ENCODE measurements at regions not wholly inside any gene's neighbourhood (a gene's known extent, or its start where the extent isn't known, plus 50 kb on each side); places are given as distances from the start of the nearest gene placed in this dataset.

DNA sequence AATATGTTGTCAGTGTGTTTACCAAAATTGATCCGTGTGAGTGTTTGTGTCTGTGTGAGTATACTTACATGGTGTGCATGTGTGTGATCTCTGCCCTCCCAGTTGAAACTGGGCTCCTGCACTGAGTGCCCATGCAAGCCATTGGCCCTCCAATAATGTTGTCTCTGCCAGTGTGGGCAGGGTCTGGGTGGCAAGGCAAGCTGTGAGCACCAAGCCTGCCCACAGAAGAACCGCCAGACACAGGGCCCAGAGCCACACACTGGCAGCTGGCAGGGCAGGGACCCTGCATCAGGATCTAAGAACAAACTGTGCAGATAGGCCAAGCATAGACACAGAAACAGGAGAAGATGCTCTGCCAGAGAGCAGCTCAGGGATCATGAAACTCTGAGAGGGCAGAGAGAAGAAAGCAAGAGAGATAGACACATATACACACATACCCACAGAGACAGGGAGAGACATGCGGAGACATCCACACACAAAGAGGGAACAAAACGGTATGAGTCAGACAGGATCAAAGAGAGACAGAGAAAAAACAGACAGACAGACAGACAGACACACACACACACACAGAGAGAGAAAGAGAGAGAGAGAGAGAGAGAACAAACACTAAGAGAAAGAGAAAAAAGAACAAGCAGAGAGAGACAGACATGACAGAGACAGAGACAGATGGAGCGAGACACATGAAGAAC is 555.0 kb downstream of the MID1IP1 start:
- DNase-seq, result no peak

DNA sequence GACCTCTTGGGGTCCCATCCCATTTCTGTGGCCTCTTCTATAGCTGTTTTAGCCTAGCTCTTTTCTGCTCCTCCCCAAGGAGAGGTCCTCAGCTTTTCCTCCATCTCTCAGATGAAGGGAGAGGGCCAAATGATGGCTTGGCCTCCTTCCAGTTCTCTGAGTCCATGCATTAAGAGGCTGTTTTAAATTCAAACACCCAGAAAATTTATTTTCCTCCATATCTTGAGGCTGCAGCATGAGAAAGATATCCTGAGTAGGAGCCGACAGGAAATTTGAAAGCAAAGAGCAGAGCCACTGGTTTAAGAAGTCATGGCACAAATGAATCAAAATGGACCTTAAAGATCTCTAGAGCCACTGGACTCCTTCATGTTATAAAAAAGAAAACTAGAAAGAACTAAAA is 558.8 kb downstream of the MID1IP1 start:
- no peak for DNase-seq

DNA sequence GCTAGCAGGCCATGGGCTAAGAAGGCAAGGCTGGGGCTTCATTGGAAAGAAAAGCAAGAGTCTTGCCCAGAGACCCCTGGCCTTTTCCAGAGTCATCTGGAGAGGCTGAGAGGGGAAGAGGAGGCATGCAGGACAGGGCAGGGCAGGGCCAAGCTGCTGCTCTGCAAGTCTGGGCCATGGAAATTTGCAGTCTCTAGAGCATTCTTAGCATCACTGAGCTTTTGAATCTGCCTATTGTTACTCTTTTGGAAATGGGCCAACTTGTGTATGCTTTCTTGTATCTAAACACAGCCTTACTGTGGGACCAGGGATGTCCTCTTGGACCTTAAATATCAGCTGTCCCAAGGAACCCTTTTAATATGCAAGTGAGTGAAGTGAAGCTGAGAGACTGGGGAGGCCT is 560.5 kb downstream of the MID1IP1 start:
- DNase-seq, result peak; percentile 74 to 83

DNA sequence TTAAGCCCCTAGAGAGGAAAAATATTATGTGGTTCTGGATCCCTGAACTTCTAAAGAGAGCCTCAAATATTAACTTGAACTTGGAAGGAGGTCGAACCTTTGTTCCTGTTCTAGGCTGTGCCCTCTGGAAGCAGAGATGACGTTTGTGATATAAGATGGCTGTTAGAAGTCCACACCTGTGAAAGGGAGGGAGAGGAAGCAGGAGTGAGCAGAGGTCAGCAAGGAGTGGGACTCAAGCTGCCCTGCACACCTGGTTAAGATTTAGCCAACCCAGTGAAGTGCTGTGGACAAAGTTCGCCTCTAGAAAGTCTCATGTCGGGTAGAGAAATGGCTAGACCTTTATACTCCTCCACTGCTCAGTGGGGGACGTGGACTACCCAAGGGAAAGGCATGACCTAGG is 566.2 kb downstream of the MID1IP1 start:
- no peak for DNase-seq

DNA sequence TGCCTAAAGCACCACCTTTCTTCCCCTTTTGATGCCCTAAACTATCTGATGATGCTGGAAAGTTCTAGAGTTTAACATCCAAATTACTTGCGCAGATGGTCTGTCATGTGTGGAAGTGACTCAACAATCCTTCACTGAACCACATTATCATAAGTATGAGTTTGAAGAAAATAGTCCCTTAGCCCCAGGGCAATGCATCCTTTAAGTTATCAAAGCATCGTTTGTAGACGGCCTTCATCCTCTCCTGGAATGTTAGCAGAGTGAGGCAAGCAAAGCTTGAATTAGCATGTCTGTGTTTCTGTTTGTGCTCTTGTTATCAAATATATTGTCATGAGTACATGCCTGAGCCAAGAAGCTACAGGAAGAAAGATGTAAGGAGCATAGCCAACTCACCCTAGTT is 570.9 kb downstream of the MID1IP1 start:
- no peak for DNase-seq

DNA sequence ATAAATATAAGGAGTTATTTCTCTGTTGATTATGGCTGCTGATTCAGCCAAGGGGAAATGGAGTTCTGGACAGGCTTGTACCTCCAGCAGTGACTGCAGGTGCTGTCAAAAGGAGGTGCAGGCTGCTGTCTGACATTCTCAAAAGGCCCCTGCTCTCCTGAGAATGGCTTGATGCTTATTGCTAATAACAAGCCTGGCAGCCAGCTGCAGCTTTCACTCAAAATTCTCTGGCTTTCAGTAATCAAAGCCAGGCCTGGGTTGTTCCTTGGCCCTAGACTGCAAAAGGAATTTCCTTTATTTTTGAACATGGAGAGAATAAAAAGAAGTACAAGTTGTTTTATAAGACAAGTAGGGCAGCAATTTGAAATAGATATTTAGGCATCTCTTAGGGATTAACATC is 575.9 kb downstream of the MID1IP1 start:
- DNase-seq, result no peak

DNA sequence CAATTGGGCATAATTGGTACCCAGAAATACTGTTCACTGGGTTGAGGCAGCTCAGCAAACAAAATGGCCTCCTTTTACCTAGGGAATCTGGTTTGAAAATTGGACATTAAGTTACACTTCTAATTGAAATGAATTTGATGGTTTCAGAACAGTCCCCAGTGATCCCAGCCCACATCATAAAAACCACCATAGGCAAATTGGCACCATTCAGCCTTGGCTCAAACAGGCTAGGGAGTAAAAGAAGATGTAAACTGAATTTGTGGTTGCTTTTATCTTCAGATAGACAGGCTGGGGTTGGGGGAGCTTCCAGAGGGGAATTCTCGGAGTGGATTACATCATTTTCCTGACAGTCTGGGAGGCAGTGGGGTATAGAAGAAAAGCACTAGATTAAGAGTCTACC is 576.5 kb downstream of the MID1IP1 start:
- DNase-seq, result peak; percentile 36 to 64

DNA sequence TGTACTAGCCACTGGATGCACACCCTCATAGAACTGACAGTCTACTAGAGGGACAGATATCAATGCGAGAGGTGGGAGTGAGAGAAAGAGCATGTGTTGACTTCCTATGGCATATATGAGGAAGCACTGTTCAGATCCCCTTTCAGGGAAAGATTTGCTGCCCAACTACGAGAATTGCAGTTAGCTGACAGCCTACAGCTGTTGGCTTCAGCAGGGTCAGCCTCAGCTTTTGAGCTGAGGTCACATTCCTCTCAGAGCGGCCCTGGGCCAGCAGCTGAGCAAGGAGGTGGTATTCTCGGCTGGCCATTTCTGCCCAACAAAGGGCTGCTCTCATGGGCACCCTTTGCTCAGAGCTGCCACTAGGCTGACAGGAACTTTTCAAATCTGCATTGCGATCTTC is 580.2 kb downstream of the MID1IP1 start:
- no peak for DNase-seq

DNA sequence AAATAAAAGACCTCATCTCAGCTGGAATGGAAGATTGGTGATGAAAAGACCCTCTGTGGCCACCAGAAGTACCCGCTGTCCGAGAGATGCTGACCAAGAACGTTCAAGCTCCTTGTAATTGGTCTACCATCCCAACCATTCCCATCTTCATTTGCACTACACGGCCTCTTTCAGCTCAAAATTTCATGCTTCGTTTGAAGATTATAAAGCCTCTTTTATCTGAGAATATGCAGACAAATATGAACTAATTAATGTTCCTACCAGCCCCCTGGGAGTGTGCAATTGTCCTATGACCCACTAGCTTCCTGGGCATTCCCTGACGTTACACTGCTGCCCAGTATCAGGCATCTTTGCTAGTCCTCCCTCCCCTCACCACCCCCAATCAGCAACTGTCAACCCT is 583.7 kb downstream of the MID1IP1 start:
- no peak for DNase-seq

DNA sequence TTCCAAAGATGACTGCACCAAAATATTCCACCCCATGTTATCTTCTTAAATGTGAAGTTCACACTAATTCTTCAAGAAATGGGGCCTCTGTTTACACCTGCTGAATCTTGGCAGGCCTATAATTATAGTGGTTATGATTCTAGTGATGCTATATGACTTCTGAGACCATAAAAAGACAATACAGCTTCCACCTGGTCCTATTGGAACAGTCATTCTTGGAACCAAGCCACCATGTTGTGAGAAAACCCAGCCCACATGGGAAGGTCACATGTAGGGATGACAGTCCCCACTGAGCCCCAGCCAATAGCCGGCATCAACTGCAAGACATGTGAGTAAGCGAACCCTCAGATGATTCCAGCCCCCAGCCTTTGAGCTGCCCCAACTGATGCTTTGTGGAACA is 587.5 kb downstream of the MID1IP1 start:
- DNase-seq, result no peak

DNA sequence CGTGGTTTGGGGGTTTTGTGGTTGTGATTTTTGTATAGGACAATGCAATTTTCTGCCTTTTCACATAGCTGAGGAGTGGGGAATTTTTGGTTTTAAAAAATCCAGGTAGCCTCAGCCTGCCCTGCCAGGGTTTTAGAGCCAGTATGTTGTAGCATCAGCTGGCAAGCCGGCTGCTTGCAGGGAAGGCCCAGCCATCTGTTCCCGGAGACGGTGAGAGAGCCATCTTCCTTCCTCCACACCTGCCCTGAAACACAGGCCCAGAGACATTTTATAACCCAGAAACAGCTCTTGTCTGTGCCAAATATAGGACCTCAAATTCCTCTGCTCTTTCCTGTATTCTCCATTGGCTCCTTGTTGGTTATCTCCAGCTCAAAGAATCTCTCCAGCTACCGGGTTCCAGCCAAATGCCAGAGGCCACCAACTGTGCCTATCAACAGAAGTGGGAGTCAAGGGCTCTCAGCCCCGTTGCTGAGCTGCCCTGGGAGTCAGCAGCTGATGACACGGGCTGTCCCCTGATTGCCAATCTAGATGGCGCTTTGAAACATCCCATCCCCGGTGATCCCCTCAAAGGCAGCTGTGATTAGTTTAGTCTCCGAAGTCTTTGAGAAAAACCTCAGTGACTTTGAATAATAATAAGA is 595.2 kb downstream of the MID1IP1 start:
- DNase-seq, result no peak

DNA sequence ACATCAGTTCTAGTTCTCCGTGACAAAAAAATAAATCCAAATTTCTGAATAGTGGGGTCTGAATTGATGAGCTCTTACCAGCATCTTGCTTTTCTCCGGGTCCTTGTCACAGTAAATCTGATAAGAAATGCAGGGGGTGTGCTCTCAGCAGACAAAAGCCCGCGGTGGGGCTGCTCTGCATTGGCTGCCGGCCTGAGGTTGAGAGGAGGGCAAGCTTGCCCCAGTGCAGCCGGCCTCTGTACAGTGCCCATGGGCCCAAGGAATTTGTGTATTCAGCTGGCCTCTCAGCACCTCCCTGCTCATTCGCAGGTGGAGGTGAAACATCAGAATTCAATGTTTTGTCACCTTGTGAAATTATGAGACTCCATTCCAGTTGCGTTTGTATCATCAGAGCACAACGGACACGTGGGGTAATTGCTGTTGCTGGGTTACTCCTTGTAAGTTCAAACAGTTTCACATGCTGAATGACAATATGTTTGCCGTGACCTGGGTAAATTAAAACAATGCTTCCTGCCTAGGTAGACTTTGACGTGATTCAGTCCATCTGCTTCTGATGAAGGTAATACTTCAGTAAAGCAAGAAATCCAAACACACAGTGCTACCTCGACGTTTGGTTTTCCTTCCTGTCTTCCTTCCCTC is 596.4 kb downstream of the MID1IP1 start:
- DNase-seq, result no peak

DNA sequence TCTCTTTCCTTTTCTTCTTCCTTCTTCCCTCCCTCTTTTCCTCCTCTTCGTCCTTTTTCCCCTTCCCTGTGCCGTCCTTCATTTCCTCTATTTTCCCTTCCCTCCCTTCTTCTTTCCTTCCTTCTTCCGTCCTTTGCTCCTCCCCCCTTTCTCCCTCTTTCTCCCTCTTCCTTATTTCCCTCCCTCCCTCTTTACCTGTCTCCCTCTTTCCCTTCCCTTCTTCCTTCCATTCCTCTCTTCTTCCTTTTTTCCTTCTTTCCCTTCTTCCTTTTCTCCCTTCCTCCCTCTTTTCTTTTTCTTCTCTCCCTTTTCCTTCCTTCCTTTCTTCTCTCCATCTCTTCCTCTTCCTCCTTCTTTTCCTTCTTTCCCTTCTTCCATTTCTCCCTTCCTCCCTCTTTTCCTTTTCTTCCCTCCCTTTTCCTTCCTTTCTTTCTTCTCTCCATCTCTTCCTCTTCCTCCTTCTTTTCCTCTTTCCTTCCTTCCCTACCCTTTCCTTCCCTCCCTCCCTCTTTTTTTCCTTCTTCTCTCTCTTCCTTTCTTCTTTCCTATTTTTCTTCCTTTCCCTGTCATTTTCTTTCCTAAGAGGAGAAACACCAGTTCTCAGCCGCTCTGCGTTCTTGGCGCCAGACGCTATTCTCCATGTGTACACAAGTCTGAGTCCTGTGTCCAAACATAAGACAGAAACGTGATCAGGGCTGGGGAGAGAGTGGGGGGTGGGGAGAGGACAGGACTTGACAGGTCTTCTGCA is 597.1 kb downstream of the MID1IP1 start:
- DNase-seq, result no peak

DNA sequence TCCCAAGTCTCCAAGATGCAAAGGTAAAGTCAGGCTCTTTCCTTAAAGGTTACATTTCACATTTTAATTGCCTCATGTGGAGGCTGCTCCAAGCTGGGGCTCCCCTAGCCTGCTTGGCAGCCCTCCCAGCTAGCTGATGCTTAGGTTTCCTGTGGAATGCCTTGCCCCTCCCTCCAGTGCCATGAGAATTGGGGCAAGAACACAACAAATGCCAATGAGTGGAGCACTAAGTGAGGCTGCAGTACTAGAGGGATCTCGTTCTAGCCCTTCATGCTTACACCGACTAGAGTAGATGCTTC is 597.7 kb downstream of the MID1IP1 start:
- DNase-seq, result no peak

DNA sequence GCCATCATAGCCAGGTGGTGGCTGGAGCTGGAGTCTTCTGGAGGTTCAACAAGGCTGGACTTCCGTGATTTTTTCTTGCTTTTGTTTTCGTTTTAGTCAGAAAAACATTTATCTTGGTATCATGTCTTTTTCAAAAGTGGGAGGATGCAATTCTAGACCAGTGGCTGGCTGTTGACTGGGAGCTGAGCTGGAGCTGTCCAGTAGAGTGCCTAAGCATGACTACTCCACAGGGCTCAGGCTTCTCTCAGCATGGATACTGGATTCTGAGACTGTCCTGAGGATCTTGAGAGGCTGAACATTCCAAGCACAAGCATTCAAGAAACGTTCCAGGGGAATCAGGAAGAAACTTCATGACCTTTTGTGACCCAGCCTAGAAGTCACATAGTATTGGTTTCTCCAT is 598.1 kb downstream of the MID1IP1 start:
- DNase-seq, result no peak

DNA sequence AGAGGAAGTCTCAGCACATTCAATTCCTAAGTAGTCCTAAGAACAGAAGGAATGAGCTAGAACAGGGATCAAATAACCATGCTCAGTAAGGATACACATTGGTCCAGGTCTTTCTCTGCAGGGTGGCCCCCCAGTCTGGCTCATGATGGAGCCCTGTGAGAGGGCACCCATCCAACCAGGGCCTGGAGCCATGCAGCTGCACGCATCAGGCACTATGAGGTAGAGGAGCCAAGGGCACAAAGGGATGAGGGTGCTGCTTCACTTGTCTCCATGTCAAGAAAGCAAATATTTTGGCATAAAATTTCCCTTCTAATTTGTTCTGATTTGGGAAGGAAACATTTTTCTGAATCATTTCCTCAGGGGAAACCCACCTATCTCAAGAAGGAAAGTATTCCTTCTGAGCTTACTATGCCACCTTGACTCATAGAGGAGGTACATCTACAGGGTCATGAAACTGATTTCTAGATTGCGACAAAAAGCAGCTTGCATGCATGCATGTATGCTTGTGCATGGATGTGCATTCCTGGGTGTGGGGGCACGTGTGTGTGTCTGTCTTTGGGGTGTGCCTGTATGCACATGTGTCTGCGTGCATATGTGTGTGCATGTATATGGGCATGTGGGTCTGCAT is 600.3 kb downstream of the MID1IP1 start:
- DNase-seq, result no peak

DNA sequence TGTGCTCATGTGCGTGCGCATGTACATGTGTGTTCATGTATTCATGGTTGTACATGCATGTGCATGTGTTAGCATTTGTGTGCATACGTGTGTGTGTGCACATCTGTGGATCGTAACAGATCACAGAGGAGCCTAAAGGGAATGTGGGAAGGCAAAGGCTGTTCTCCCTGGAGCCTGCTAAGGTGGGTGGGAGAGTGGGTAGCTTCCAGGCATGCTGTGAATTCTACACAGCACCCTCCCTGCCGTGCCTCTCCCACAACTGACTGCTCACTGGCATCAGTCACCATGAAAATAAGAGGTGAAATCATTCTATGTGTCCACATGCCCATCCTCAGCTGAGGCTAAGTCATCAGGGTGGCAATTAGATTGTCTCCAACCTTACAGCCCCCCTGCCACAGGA is 600.9 kb downstream of the MID1IP1 start:
- DNase-seq, result no peak

DNA sequence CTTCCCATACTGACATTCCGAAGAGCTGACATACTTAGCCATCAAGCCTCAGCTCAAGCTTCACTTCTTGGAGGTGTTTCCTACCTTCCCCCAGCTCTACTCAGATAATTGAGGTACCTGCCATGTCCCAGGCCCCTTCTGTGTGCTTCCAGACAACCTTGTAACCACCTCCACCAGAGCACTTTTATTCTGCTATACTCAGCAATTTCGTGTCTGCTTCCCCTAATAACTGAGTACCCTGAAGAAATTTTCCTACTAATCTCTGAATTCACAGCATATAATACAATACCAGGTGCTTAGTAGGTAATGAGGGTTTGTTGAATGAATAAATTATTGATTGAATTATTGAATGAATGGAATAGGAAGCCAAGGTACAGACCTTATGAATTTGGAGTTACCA is 605.5 kb downstream of the MID1IP1 start:
- no peak for DNase-seq

DNA sequence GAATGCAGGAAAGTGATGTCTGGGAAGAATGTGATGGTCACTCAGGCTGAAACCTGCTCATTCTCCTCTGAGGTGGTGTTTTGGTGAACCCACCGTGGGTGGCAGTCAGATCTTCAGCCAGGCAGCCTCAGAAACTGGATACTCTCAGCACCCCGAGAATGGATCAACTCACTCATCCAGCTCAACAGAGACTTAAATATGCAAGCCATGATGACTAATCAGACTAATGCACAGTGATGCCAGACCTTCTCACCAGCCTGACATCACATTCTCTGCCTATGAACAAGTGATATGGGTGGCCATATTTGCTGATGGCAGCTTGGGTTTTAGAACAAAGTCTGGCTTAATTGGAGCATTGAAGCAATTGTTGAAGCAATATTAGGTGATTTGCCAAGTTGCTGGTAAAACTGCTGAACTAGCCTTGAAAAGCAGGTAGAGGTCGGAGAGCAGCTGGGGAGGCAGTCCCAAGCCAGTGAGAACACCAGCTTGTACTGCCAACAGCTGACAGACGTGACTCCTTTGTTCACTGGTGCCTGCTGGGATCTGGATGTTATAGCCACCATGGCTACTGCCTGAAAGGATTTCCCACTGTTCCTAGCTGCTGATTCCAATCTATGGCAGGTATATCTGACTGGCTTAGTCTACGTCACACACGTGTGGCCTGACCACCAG is 608.1 kb downstream of the MID1IP1 start:
- no peak for DNase-seq

DNA sequence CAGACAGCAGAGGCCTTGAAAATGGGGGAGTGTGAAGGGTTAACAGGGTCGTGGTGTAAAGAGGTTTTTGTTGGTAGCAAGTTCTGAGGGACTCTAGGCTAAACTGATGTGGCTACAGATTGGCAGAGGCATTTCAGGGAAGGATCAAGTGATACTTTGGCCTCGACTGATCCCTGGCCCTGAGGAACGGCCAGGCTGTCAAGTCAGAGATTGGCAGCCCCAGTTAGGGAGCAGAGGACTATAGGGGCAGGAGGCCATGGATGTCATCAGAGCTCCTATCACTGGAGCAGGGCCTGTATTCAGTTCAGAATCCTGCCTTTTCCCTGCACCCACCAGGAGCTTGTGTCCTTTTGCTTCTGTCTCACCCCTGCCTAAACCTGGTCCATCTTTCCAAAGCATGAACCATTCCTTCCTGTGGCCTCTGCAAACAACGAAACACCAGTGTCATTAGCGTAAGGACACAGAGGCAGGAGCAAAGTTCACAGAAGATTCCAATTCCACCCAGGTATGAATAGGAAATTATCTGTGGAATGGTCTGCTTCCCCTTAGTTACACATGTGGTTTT is 613.1 kb downstream of the MID1IP1 start:
- no peak for DNase-seq

DNA sequence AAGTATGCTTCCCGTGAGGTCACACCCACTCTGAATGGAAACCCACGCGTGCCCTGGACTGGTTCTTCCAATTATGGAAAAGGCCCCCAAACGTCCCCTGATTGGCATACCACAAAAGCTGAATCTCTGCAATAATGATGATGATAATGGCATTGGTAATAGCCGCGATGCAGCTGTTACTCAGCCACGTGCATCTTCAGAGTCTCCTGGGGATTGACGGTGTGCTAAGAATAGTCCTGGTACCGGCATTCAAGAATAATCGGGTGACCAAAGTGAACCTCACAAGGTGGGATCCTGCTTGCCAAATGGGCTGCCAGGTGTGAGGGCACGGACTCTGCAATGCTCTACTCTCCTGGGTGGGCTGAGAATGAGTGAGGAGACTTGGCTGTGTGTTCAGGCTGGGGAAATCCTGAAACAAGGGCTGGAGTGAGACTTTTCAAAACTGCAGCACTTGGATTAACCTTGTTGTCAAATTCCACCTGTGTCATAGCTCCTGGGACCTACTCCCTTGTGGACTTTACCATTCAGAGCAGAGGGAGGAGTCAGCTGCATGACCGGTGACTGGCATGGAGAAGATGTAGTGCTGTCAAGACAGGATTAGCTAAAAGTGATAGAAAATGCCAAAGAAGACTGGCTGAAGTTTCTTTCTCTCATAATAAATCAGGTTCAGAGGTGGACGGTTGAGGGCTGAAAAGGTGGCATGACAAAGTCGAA is 615.4 kb downstream of the MID1IP1 start:
- no peak for DNase-seq

DNA sequence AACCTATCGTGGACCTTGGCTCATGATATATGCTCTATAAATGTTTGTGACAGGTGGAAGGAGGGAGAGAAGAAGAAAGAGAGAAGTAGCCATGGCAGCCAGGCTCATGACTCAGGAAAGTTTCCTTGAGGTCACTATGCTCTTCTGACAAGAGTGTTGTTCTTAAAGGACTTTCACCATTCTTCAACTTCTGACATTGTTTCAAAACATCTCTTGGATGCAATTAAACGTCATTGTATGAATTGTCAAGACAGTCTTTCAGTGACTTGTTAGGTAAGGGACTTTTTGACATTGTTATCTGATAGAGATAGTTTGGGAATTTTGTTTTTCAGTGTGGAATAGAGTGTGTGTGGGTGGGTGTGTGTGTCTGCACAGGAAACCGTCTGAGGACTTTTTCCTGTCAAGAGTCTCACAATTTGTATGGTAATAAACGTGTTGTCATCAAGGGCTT is 617.0 kb downstream of the MID1IP1 start:
- DNase-seq, result no peak

Measured in NCI-H526 (cell line).